ENCODE measurements at regions not wholly inside any gene's neighbourhood (a gene's known extent, or its start where the extent isn't known, plus 50 kb on each side); places are given as distances from the start of the nearest gene placed in this dataset.

DNA sequence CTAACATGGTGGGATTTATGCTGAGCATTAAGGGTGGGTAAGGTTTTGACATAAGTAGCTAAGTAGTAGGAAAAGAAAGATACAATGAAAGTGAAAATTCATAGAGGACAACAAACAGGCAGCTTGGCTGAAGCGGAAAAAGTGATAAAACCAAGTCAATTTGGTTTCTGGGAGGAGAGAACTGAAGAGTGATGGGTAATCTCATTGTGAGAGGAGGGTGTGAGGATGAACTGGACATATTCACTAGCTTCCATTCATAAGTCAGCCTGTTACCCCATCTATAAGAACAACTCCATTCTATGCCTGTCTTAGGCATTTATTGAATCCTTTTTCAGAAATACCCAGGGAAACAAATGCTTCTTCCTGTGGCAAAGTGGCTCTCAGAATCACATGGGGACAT, 67.1 kb upstream of the BBX start:
- no peaks in the 10 kb centered on the region for H3K27me3 ChIP-seq (ENCODE audit: control insufficient read depth in 3 of 3, insufficient read depth in 3 of 3, low read depth in 1 of 3, low read length in 3 of 3)
- no peak overlapping the region for H2BK12ac ChIP-seq (ENCODE audit: low read length)
- no peak overlapping the region for H3K14ac ChIP-seq (ENCODE audit: low read length)
- no peaks in the 10 kb centered on the region for H3K79me1 ChIP-seq (ENCODE audit: low read depth, low read length)
- no peaks in the 10 kb centered on the region for H3K9me3 ChIP-seq (replicated peaks in 1 of 2; ENCODE audit: control insufficient read depth in 2 of 2, insufficient read depth in 1 of 2, low read depth in 1 of 2, low read length in 2 of 2)
- no peak overlapping the region for H4K91ac ChIP-seq (ENCODE audit: low read depth, low read length, poor library complexity)
- H3K4me3 ChIP-seq (ENCODE audit: low read length in 2 of 2): no peak overlapping the region
- DNase-seq (ENCODE audit: low spot score): no peak
- WGBS, 2 donors (ENCODE audit: extremely low coverage in 2 of 2, insufficient read length in 2 of 2, insufficient replicate concordance in 1 of 2): no CpG with 5 or more reads among the region's 1 CpG
- H2AK5ac ChIP-seq (ENCODE audit: low read depth, low read length): no peak overlapping the region
- no peak overlapping the region for H3K18ac ChIP-seq (ENCODE audit: low read length)
- no peak overlapping the region for H2BK5ac ChIP-seq (ENCODE audit: low read length)
- H3K36me3 ChIP-seq (replicated peaks in 1 of 2; ENCODE audit: control insufficient read depth in 2 of 2, insufficient read depth in 2 of 2, low read length in 2 of 2): no peaks in the 10 kb centered on the region
- H3K4me1 ChIP-seq (ENCODE audit: control insufficient read depth in 2 of 2, insufficient read depth in 1 of 2, low read depth in 1 of 2, low read length in 2 of 2): no peaks in the 10 kb centered on the region
- H2AFZ ChIP-seq (ENCODE audit: low read length): no peak overlapping the region
- H3K9ac ChIP-seq (ENCODE audit: low read depth, low read length, poor library complexity): no peak overlapping the region
- H3K4me2 ChIP-seq (ENCODE audit: insufficient read depth, low read length, poor library complexity, severe bottlenecking): no peak overlapping the region
- H3K27ac ChIP-seq (replicated peaks; ENCODE audit: low read length): no peak overlapping the region
- H3K23ac ChIP-seq (ENCODE audit: low read depth, low read length, poor library complexity): no peak overlapping the region
- no peak overlapping the region for H2BK15ac ChIP-seq (ENCODE audit: low read length)
- H4K8ac ChIP-seq (ENCODE audit: low read depth, low read length): no peak overlapping the region
- H3K4ac ChIP-seq (ENCODE audit: low read length): no peak overlapping the region
- no peak overlapping the region for H2BK120ac ChIP-seq (ENCODE audit: low read depth, low read length)

DNA sequence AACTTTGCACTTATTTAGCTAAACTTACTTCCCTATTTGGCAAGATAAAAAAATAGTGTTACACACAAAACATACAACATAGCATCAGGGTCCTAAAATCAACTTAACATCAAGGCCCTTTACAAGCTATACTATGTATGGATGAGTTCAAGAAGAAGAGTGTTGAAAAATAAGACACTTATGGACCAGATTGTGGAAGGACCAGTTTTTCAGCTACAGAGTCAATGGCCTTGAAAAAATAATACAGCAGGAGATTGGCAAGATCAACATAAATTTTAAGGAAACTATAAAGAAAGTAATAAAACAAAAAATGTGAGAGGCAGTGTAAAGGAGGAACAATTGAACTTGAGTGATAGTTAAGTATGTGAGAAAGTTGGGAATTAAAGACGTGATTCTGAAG, 66.3 kb upstream of the BBX start:
- H3K4me2 ChIP-seq (ENCODE audit: insufficient read depth, low read length, poor library complexity, severe bottlenecking): no peak overlapping the region
- no peaks in the 10 kb centered on the region for H3K4me1 ChIP-seq (ENCODE audit: control insufficient read depth in 2 of 2, insufficient read depth in 1 of 2, low read depth in 1 of 2, low read length in 2 of 2)
- DNase-seq (ENCODE audit: low spot score): no peak
- H2BK120ac ChIP-seq (ENCODE audit: low read depth, low read length): no peak overlapping the region
- H3K9me3 ChIP-seq (replicated peaks in 1 of 2; ENCODE audit: control insufficient read depth in 2 of 2, insufficient read depth in 1 of 2, low read depth in 1 of 2, low read length in 2 of 2): no peaks in the 10 kb centered on the region
- no peak overlapping the region for H3K14ac ChIP-seq (ENCODE audit: low read length)
- no peak overlapping the region for H3K4ac ChIP-seq (ENCODE audit: low read length)
- no peak overlapping the region for H3K4me3 ChIP-seq (ENCODE audit: low read length in 2 of 2)
- H2AK5ac ChIP-seq (ENCODE audit: low read depth, low read length): no peak overlapping the region
- WGBS, 2 donors (ENCODE audit: extremely low coverage in 2 of 2, insufficient read length in 2 of 2, insufficient replicate concordance in 1 of 2): 100% methylated on average over 1 of the region's 1 CpG
- H2BK5ac ChIP-seq (ENCODE audit: low read length): no peak overlapping the region
- no peak overlapping the region for H4K91ac ChIP-seq (ENCODE audit: low read depth, low read length, poor library complexity)
- H3K27ac ChIP-seq (replicated peaks; ENCODE audit: low read length): no peak overlapping the region
- no peak overlapping the region for H3K23ac ChIP-seq (ENCODE audit: low read depth, low read length, poor library complexity)
- H3K36me3 ChIP-seq (replicated peaks in 1 of 2; ENCODE audit: control insufficient read depth in 2 of 2, insufficient read depth in 2 of 2, low read length in 2 of 2): no peaks in the 10 kb centered on the region
- no peak overlapping the region for H3K18ac ChIP-seq (ENCODE audit: low read length)
- H2AFZ ChIP-seq (ENCODE audit: low read length): no peak overlapping the region
- H4K8ac ChIP-seq (ENCODE audit: low read depth, low read length): no peak overlapping the region
- no peak overlapping the region for H3K9ac ChIP-seq (ENCODE audit: low read depth, low read length, poor library complexity)
- H3K79me1 ChIP-seq (ENCODE audit: low read depth, low read length): no peaks in the 10 kb centered on the region
- no peak overlapping the region for H2BK12ac ChIP-seq (ENCODE audit: low read length)
- no peaks in the 10 kb centered on the region for H3K27me3 ChIP-seq (ENCODE audit: control insufficient read depth in 3 of 3, insufficient read depth in 3 of 3, low read depth in 1 of 3, low read length in 3 of 3)
- no peak overlapping the region for H2BK15ac ChIP-seq (ENCODE audit: low read length)

DNA sequence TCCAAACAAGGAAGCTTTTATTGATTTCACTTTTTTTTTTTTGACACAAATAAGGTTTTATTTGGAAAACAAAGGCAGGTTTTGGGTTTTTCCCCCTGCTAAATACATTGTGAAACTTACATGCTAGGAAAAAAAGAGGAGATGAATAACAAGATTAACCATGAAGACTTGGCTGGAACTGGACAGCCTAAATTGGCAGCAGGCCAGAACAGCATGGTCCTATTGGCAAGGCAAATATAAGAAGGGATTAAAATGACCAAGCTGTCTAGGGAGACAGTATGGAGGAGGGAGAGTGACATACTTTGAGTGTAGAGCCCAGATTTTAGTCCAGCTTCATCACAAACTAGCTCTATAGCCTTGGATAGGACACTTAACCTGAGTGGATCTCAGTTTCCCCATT, 63.9 kb upstream of the BBX start:
- no peak overlapping the region for H3K27ac ChIP-seq (replicated peaks; ENCODE audit: low read length)
- H3K4me3 ChIP-seq (ENCODE audit: low read length in 2 of 2): no peak overlapping the region
- no peak overlapping the region for H2BK15ac ChIP-seq (ENCODE audit: low read length)
- DNase-seq (ENCODE audit: low spot score): no peak
- no peaks in the 10 kb centered on the region for H3K4me1 ChIP-seq (ENCODE audit: control insufficient read depth in 2 of 2, insufficient read depth in 1 of 2, low read depth in 1 of 2, low read length in 2 of 2)
- H2AK5ac ChIP-seq (ENCODE audit: low read depth, low read length): no peak overlapping the region
- no peak overlapping the region for H3K9ac ChIP-seq (ENCODE audit: low read depth, low read length, poor library complexity)
- no peaks in the 10 kb centered on the region for H3K79me1 ChIP-seq (ENCODE audit: low read depth, low read length)
- no peak overlapping the region for H2BK5ac ChIP-seq (ENCODE audit: low read length)
- H3K9me3 ChIP-seq (replicated peaks in 1 of 2; ENCODE audit: control insufficient read depth in 2 of 2, insufficient read depth in 1 of 2, low read depth in 1 of 2, low read length in 2 of 2): no peaks in the 10 kb centered on the region
- no peak overlapping the region for H4K8ac ChIP-seq (ENCODE audit: low read depth, low read length)
- H2AFZ ChIP-seq (ENCODE audit: low read length): no peak overlapping the region
- H3K23ac ChIP-seq (ENCODE audit: low read depth, low read length, poor library complexity): no peak overlapping the region
- no peak overlapping the region for H2BK120ac ChIP-seq (ENCODE audit: low read depth, low read length)
- no peak overlapping the region for H3K4ac ChIP-seq (ENCODE audit: low read length)
- no peak overlapping the region for H3K4me2 ChIP-seq (ENCODE audit: insufficient read depth, low read length, poor library complexity, severe bottlenecking)
- H3K36me3 ChIP-seq (replicated peaks in 1 of 2; ENCODE audit: control insufficient read depth in 2 of 2, insufficient read depth in 2 of 2, low read length in 2 of 2): no peaks in the 10 kb centered on the region
- no peak overlapping the region for H2BK12ac ChIP-seq (ENCODE audit: low read length)
- no peak overlapping the region for H3K14ac ChIP-seq (ENCODE audit: low read length)
- no peak overlapping the region for H3K18ac ChIP-seq (ENCODE audit: low read length)
- H4K91ac ChIP-seq (ENCODE audit: low read depth, low read length, poor library complexity): no peak overlapping the region
- H3K27me3 ChIP-seq (ENCODE audit: control insufficient read depth in 3 of 3, insufficient read depth in 3 of 3, low read depth in 1 of 3, low read length in 3 of 3): no peaks in the 10 kb centered on the region

DNA sequence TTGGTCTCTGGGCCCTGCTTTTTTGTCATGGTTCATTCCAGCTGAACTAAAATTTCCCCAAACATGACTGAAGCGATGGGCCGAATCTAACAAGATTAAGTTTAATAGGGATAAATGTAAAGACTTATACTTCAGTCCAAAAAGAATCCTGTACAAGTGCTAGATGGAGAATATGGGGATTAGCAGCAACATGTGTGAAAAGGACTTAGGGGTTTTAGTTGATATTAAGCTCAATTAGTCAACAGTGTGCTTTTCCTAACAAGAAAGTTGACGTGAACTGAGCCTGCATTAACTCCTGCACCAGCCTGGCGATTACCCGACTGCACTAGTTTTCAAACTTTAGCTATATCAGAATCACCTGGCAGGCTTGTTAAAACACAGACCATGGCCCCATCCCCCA, 61.0 kb upstream of the BBX start:
- no peak overlapping the region for H3K4me2 ChIP-seq (ENCODE audit: insufficient read depth, low read length, poor library complexity, severe bottlenecking)
- H3K36me3 ChIP-seq (replicated peaks in 1 of 2; ENCODE audit: control insufficient read depth in 2 of 2, insufficient read depth in 2 of 2, low read length in 2 of 2): no peaks in the 10 kb centered on the region
- no peak overlapping the region for H2BK120ac ChIP-seq (ENCODE audit: low read depth, low read length)
- no peak overlapping the region for H4K8ac ChIP-seq (ENCODE audit: low read depth, low read length)
- no CpG with 5 or more reads among the region's 5 CpGs for WGBS, 2 donors (ENCODE audit: extremely low coverage in 2 of 2, insufficient read length in 2 of 2, insufficient replicate concordance in 1 of 2)
- no peak overlapping the region for H2AK5ac ChIP-seq (ENCODE audit: low read depth, low read length)
- H3K23ac ChIP-seq (ENCODE audit: low read depth, low read length, poor library complexity): no peak overlapping the region
- no peak overlapping the region for H3K18ac ChIP-seq (ENCODE audit: low read length)
- no peak overlapping the region for H3K4me3 ChIP-seq (ENCODE audit: low read length in 2 of 2)
- no peaks in the 10 kb centered on the region for H3K4me1 ChIP-seq (ENCODE audit: control insufficient read depth in 2 of 2, insufficient read depth in 1 of 2, low read depth in 1 of 2, low read length in 2 of 2)
- H3K4ac ChIP-seq (ENCODE audit: low read length): no peak overlapping the region
- no peak overlapping the region for H3K9ac ChIP-seq (ENCODE audit: low read depth, low read length, poor library complexity)
- no peak overlapping the region for H3K14ac ChIP-seq (ENCODE audit: low read length)
- H2BK5ac ChIP-seq (ENCODE audit: low read length): no peak overlapping the region
- H3K27ac ChIP-seq (replicated peaks; ENCODE audit: low read length): no peak overlapping the region
- no peaks in the 10 kb centered on the region for H3K27me3 ChIP-seq (ENCODE audit: control insufficient read depth in 3 of 3, insufficient read depth in 3 of 3, low read depth in 1 of 3, low read length in 3 of 3)
- no peaks in the 10 kb centered on the region for H3K9me3 ChIP-seq (replicated peaks in 1 of 2; ENCODE audit: control insufficient read depth in 2 of 2, insufficient read depth in 1 of 2, low read depth in 1 of 2, low read length in 2 of 2)
- no peak overlapping the region for H2BK15ac ChIP-seq (ENCODE audit: low read length)
- no peak overlapping the region for H2BK12ac ChIP-seq (ENCODE audit: low read length)
- H4K91ac ChIP-seq (ENCODE audit: low read depth, low read length, poor library complexity): no peak overlapping the region
- no peak for DNase-seq (ENCODE audit: low spot score)
- H3K79me1 ChIP-seq (ENCODE audit: low read depth, low read length): no peaks in the 10 kb centered on the region
- no peak overlapping the region for H2AFZ ChIP-seq (ENCODE audit: low read length)
